Parathyroid adenoma (tissue), 2 donors: ENCODE measurements at regions not wholly inside any gene's neighbourhood (a gene's known extent, or its start where the extent isn't known, plus 50 kb on each side); places are given as distances from the start of the nearest gene placed in this dataset.

Experiments used
- H2AFZ ChIP-seq: fragments of 300-600 bp; sonication (generic); one replicate; pipeline ENCODE4 v1.7.0; 2017; ENCODE audit warnings: antibody characterized with exemption, mild to moderate bottlenecking
- H3K27ac ChIP-seq: fragments of 300-600 bp; sonication (generic); one replicate; pipeline ENCODE4 v1.7.0; 2017
- H3K27me3 ChIP-seq: fragments of 300-600 bp; sonication (generic); one replicate; pipeline ENCODE4 v1.7.0; 2017; ENCODE audit warnings: low read length; ENCODE audit not compliant: control insufficient read depth, insufficient read depth
- H3K36me3 ChIP-seq: fragments of 300-600 bp; sonication (generic); one replicate; pipeline ENCODE4 v1.7.0; 2017; ENCODE audit warnings: low read length; ENCODE audit not compliant: control insufficient read depth, insufficient read depth
- H3K4me1 ChIP-seq: fragments of 300-600 bp; sonication (generic); one replicate; pipeline ENCODE4 v1.7.0; 2017; ENCODE audit warnings: control low read depth
- H3K4me2 ChIP-seq: fragments of 300-600 bp; sonication (generic); one replicate; pipeline ENCODE4 v1.7.0; 2017; ENCODE audit warnings: low read length
- H3K4me3 ChIP-seq: fragments of 300-600 bp; sonication (generic); one replicate; pipeline ENCODE4 v1.7.0; 2017; ENCODE audit warnings: low read depth, low read length
- H3K79me2 ChIP-seq: fragments of 300-600 bp; sonication (generic); one replicate; pipeline ENCODE4 v1.7.0; 2017; ENCODE audit warnings: control low read depth
- H3K9ac ChIP-seq: fragments of 300-600 bp; sonication (generic); one replicate; pipeline ENCODE4 v1.7.0; 2017; ENCODE audit warnings: mild to moderate bottlenecking
- H3K9me3 ChIP-seq: fragments of 300-600 bp; sonication (generic); one replicate; pipeline ENCODE4 v1.7.0; 2017; ENCODE audit warnings: low read length; ENCODE audit not compliant: control insufficient read depth
- TF ChIP-seq, protein P1 (sequence below): fragments of 300-600 bp; sonication (generic); IDR thresholded peaks from one replicate; pipeline ENCODE4 v1.7.0; 2017; ENCODE audit warnings: antibody characterized with exemption, mild to moderate bottlenecking
- donor health status: primary hyperparathyroidism.

- TF ChIP-seq, protein P1, sequence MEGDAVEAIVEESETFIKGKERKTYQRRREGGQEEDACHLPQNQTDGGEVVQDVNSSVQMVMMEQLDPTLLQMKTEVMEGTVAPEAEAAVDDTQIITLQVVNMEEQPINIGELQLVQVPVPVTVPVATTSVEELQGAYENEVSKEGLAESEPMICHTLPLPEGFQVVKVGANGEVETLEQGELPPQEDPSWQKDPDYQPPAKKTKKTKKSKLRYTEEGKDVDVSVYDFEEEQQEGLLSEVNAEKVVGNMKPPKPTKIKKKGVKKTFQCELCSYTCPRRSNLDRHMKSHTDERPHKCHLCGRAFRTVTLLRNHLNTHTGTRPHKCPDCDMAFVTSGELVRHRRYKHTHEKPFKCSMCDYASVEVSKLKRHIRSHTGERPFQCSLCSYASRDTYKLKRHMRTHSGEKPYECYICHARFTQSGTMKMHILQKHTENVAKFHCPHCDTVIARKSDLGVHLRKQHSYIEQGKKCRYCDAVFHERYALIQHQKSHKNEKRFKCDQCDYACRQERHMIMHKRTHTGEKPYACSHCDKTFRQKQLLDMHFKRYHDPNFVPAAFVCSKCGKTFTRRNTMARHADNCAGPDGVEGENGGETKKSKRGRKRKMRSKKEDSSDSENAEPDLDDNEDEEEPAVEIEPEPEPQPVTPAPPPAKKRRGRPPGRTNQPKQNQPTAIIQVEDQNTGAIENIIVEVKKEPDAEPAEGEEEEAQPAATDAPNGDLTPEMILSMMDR = no peak
- no peak overlapping the region for H2AFZ ChIP-seq
- H3K9ac ChIP-seq = no peak overlapping the region
- H3K27ac ChIP-seq = no peak overlapping the region
- H3K79me2 ChIP-seq = no peaks in the 10 kb centered on the region
- H3K36me3 ChIP-seq = no peaks in the 10 kb centered on the region
- no peaks in the 10 kb centered on the region for H3K4me1 ChIP-seq
- H3K4me3 ChIP-seq = no peak overlapping the region
- no peaks in the 10 kb centered on the region for H3K9me3 ChIP-seq
- no peaks in the 10 kb centered on the region for H3K27me3 ChIP-seq
- H3K4me2 ChIP-seq = no peak overlapping the region
Measured at GRCh38 chr6:140183881-140184280, 809.4 kb upstream of the CITED2 start.

GRCh38 chr6:140182821-140183220 is 808.4 kb upstream of the CITED2 start:
- Histone ChIP-seq H3K4me3 (no peak overlapping the region), H3K9ac (no peak overlapping the region), H3K27ac (no peak overlapping the region), H3K36me3 (no peaks in the 10 kb centered on the region), H3K9me3 (no peaks in the 10 kb centered on the region), H3K27me3 (no peaks in the 10 kb centered on the region), H3K79me2 (no peaks in the 10 kb centered on the region), H3K4me2 (no peak overlapping the region), H3K4me1 (no peaks in the 10 kb centered on the region), H2AFZ (no peak overlapping the region)
- TF ChIP-seq, protein P1 = no peak

GRCh38 chr6:140181876-140182275 is 807.4 kb upstream of the CITED2 start:
- no peak overlapping the region for H3K4me3 ChIP-seq
- TF ChIP-seq, protein P1 = no peak

DNA sequence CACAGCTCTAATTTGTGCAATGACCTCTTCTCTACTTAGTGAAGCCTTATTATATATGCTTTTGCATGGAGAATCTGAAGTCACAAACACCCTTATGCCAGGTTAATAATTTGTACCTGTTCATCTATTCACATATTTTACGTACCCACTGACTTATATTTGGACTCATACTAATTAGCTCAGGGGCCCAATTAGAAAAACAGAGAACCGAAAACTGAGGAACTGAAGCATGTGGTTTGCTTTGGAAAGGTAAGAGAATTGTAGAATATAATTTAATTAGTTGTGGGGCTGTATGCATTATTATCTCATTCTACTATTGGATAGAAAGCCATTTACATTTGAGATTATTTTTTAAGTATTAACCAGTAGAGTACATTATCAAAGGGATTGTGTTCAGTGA is 805.9 kb upstream of the CITED2 start:
- TF ChIP-seq, protein P1 = no peak
- Histone ChIP-seq H3K9me3 (no peaks in the 10 kb centered on the region), H3K4me1 (no peaks in the 10 kb centered on the region), H3K36me3 (no peaks in the 10 kb centered on the region), H3K4me3 (no peak overlapping the region), H3K79me2 (no peaks in the 10 kb centered on the region), H3K27ac (no peak overlapping the region), H3K4me2 (no peak overlapping the region), H3K9ac (no peak overlapping the region), H3K27me3 (no peaks in the 10 kb centered on the region), H2AFZ (no peak overlapping the region)

More at GRCh38 chr6:140181876-140182275, 807.4 kb upstream of the CITED2 start:
- Histone ChIP-seq H3K36me3 (no peaks in the 10 kb centered on the region), H3K27me3 (no peaks in the 10 kb centered on the region), H3K4me1 (no peaks in the 10 kb centered on the region), H3K9me3 (no peaks in the 10 kb centered on the region), H3K27ac (no peak overlapping the region), H2AFZ (no peak overlapping the region), H3K9ac (no peak overlapping the region), H3K79me2 (no peaks in the 10 kb centered on the region), H3K4me2 (no peak overlapping the region)

DNA sequence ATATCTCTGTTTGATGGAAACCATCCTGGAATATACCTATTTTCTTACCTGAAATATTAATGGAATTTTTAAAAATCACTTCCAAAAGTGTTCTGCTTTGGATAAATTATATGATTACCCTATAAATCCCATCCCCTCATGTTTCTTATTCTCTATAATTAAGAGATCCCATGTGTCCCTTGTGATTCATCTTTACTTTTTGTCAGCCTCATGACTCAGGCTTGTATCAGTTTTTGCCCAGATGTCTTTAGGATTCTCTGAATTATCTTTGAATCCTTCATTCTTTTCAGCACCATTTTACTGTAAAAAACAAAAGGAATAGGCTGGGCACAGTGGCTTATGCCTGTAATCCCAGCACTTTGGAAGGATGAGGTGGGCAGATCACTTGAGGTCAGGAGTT is 804.5 kb upstream of the CITED2 start:
- Histone ChIP-seq H2AFZ (no peak overlapping the region), H3K9me3 (no peaks in the 10 kb centered on the region), H3K27ac (no peak overlapping the region), H3K36me3 (no peaks in the 10 kb centered on the region), H3K4me2 (no peak overlapping the region), H3K4me3 (no peak overlapping the region), H3K9ac (no peak overlapping the region), H3K27me3 (no peaks in the 10 kb centered on the region), H3K4me1 (no peaks in the 10 kb centered on the region), H3K79me2 (no peaks in the 10 kb centered on the region)
- TF ChIP-seq, protein P1 = no peak
